ENCODE measurements at regions not wholly inside any gene's neighbourhood (a gene's known extent, or its start where the extent isn't known, plus 50 kb on each side); places are given as distances from the start of the nearest gene placed in this dataset.

DNA sequence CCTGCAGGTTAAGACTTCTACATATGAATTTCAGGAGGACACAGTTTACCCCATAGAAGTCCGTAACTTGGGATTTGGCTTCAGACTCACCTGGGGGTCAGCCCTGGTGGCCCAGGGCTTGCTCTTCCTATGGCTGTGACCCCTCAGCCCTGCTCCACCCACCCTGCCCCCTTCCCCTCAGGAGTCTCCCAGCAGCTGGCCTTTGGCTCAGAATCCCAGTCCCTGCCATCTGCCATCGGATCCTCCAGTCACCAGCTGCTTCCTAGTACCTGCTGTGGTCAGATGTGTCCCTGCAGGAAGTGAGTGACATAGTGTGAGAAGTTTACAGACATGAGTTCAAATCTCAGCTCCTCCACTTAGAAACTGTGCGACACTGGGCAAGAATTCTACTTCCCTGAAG lies 332.6 kb downstream of the NPHP4 start:
- no peaks in the 10 kb centered on the region for H3K27me3 ChIP-seq (ENCODE audit: control insufficient read depth, insufficient read depth, low read length)
- no peak for TF ChIP-seq EZH2 (IDR thresholded peaks at IDR 0.05; ENCODE audit: low read length, missing control alignments)
- TF ChIP-seq, protein P1, sequence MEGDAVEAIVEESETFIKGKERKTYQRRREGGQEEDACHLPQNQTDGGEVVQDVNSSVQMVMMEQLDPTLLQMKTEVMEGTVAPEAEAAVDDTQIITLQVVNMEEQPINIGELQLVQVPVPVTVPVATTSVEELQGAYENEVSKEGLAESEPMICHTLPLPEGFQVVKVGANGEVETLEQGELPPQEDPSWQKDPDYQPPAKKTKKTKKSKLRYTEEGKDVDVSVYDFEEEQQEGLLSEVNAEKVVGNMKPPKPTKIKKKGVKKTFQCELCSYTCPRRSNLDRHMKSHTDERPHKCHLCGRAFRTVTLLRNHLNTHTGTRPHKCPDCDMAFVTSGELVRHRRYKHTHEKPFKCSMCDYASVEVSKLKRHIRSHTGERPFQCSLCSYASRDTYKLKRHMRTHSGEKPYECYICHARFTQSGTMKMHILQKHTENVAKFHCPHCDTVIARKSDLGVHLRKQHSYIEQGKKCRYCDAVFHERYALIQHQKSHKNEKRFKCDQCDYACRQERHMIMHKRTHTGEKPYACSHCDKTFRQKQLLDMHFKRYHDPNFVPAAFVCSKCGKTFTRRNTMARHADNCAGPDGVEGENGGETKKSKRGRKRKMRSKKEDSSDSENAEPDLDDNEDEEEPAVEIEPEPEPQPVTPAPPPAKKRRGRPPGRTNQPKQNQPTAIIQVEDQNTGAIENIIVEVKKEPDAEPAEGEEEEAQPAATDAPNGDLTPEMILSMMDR (conservative IDR thresholded peaks at IDR 0.05 in 1 of 2, IDR thresholded peaks at IDR 0.05 in 1 of 2; ENCODE audit: low read depth in 1 of 2, low read length in 2 of 2) = no peak
- H3K4me3 ChIP-seq (replicated peaks in 1 of 4; ENCODE audit: control extremely low read depth in 1 of 4, insufficient read depth in 1 of 4, low read depth in 3 of 4, low read length in 4 of 4) = no peak overlapping the region
- no peaks in the 10 kb centered on the region for H3K79me2 ChIP-seq (ENCODE audit: control insufficient read depth, insufficient read depth, low read length)
- H2AFZ ChIP-seq (ENCODE audit: low read length) = no peak overlapping the region
- DNase-seq (ENCODE audit: low read depth in 2 of 2) = no peak
- no peak overlapping the region for H3K27ac ChIP-seq (ENCODE audit: insufficient read depth, low read length)
- H3K36me3 ChIP-seq (ENCODE audit: control insufficient read depth, insufficient read depth, low read length) = no peaks in the 10 kb centered on the region
- no peaks in the 10 kb centered on the region for H4K20me1 ChIP-seq (ENCODE audit: control insufficient read depth, extremely low read depth, insufficient read depth, low read length)
- H3K9ac ChIP-seq (ENCODE audit: insufficient read depth, low read length) = no peak overlapping the region
- no peaks in the 10 kb centered on the region for H3K4me1 ChIP-seq (ENCODE audit: control insufficient read depth, extremely low read depth, insufficient read depth, low read length)
- H3K4me2 ChIP-seq (ENCODE audit: extremely low read depth, insufficient read depth, low read length) = no peak overlapping the region
- H3K9me3 ChIP-seq (ENCODE audit: control insufficient read depth, insufficient read depth, low read depth, low read length) = no peaks in the 10 kb centered on the region

DNA sequence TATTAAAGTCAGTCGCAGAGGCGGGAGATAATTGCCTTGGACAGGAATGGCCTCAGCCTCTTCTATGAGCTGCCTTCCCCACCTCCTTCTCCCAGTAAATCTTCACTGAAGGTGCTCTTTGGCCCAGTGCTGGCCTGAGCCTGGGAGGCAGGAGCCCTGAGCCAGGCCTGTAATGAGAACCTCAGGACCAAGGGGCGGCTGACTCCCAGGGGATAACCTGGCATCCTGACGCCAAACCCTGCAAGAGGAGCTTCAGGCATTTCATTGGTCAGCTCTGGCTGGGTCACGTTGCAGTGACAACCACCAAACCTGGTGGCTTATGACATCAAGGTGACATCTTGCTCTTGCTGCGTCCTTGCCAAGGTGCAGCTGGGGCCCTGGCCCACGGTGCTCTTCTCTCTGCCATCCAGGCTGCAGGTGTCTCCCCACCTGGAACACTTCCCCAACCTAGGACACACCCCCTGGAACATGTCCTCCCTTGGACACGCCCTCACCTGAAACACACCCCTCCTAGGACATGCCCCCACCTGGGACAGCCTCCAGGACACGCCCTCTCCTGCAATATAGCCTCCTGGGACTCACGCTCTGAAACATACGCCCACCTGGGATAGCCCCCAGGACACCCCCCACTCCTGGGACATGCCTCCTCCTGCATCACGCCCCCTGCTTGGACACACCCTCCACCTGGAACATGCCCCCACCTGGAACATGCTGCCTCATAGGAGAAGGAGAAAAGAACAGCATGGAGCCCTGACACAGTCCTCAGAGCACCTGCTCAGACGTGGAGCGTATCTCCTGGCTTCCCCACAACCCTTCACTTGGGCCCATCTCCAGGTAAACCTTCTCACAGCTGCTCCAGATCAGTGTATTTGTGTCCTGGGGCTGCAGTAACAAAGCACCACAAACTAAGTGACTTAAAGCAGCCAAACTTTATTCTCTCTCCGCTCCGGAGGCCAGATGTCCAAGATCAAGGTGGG lies 333.6 kb downstream of the NPHP4 start:
- Histone ChIP-seq H4K20me1 (ENCODE audit: control insufficient read depth, extremely low read depth, insufficient read depth, low read length) (no peaks in the 10 kb centered on the region), H2AFZ (ENCODE audit: low read length) (no peak overlapping the region), H3K36me3 (ENCODE audit: control insufficient read depth, insufficient read depth, low read length) (no peaks in the 10 kb centered on the region), H3K4me2 (ENCODE audit: extremely low read depth, insufficient read depth, low read length) (no peak overlapping the region), H3K27ac (ENCODE audit: insufficient read depth, low read length) (no peak overlapping the region), H3K9me3 (ENCODE audit: control insufficient read depth, insufficient read depth, low read depth, low read length) (no peaks in the 10 kb centered on the region), H3K9ac (ENCODE audit: insufficient read depth, low read length) (no peak overlapping the region), H3K27me3 (ENCODE audit: control insufficient read depth, insufficient read depth, low read length) (no peaks in the 10 kb centered on the region), H3K4me3 (replicated peaks in 1 of 4; ENCODE audit: control extremely low read depth in 1 of 4, insufficient read depth in 1 of 4, low read depth in 3 of 4, low read length in 4 of 4) (no peak overlapping the region), H3K4me1 (ENCODE audit: control insufficient read depth, extremely low read depth, insufficient read depth, low read length) (no peaks in the 10 kb centered on the region), H3K79me2 (ENCODE audit: control insufficient read depth, insufficient read depth, low read length) (no peaks in the 10 kb centered on the region)
- no peak for TF ChIP-seq EZH2 (IDR thresholded peaks at IDR 0.05; ENCODE audit: low read length, missing control alignments)
- TF ChIP-seq, protein P1 (conservative IDR thresholded peaks at IDR 0.05 in 1 of 2, IDR thresholded peaks at IDR 0.05 in 1 of 2; ENCODE audit: low read depth in 1 of 2, low read length in 2 of 2) = no peak
- DNase-seq (ENCODE audit: low read depth in 2 of 2) = no peak

DNA sequence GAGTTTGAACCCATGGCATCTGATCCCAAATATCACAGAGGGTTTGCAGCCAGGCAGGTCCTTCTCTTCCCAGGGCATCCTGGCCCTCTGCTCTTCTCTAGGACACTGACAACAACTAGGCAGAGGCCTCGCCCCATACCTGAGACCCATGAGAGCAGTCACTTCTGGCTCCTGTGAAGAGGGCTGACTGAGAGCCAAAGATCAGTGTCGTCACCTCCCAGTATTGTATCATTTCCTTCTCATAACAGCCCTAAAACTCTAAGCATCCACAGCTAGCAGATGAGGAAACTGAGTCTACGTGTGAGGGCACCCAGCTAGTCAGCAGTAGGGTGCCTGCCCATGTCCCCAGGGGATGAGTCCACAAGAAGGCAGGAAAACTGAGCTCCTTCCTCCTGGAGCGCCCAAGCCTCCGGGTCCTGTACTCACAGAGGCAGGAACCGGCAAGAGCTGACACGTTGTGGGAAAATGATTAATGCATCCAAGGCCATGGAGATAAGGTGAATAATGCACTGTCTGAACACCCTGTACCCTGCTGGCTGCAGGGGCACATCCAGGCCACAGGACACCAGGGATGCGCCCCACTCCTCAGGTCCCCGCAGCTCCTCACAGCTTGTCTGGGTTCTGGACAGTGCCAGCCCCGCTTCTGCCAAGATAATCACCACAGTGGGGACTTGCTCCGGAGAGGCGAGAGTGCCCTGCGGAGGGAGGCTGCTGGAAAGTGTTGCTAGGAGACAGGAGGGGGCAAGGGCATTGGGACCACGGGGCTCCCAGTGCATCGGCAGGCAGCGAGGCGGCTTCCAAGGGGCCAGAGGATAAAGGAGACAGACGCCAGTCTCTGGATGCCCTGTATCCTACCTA lies 340.0 kb downstream of the NPHP4 start:
- no peaks in the 10 kb centered on the region for H3K9me3 ChIP-seq (ENCODE audit: control insufficient read depth, insufficient read depth, low read depth, low read length)
- no peak overlapping the region for H3K4me3 ChIP-seq (replicated peaks in 1 of 4; ENCODE audit: control extremely low read depth in 1 of 4, insufficient read depth in 1 of 4, low read depth in 3 of 4, low read length in 4 of 4)
- no peak for TF ChIP-seq EZH2 (IDR thresholded peaks at IDR 0.05; ENCODE audit: low read length, missing control alignments)
- TF ChIP-seq, protein P1 (conservative IDR thresholded peaks at IDR 0.05 in 1 of 2, IDR thresholded peaks at IDR 0.05 in 1 of 2; ENCODE audit: low read depth in 1 of 2, low read length in 2 of 2) = no peak
- H3K27me3 ChIP-seq (ENCODE audit: control insufficient read depth, insufficient read depth, low read length) = no peaks in the 10 kb centered on the region
- H3K79me2 ChIP-seq (ENCODE audit: control insufficient read depth, insufficient read depth, low read length) = no peaks in the 10 kb centered on the region
- no peak overlapping the region for H3K27ac ChIP-seq (ENCODE audit: insufficient read depth, low read length)
- no peak overlapping the region for H3K4me2 ChIP-seq (ENCODE audit: extremely low read depth, insufficient read depth, low read length)
- H3K4me1 ChIP-seq (ENCODE audit: control insufficient read depth, extremely low read depth, insufficient read depth, low read length) = no peaks in the 10 kb centered on the region
- H2AFZ ChIP-seq (ENCODE audit: low read length) = no peak overlapping the region
- no peaks in the 10 kb centered on the region for H3K36me3 ChIP-seq (ENCODE audit: control insufficient read depth, insufficient read depth, low read length)
- no peak overlapping the region for H3K9ac ChIP-seq (ENCODE audit: insufficient read depth, low read length)
- no peaks in the 10 kb centered on the region for H4K20me1 ChIP-seq (ENCODE audit: control insufficient read depth, extremely low read depth, insufficient read depth, low read length)
- no peak for DNase-seq (ENCODE audit: low read depth in 2 of 2)

Measured in fibroblast of lung (primary cell).